Activated naive CD4-positive, alpha-beta T cell treated with anti-CD3 and anti-CD28 coated beads, Interleukin-2, amount 50 U/mL, for 16 hours (primary cell): ENCODE measurements at regions not wholly inside any gene's neighbourhood (a gene's known extent, or its start where the extent isn't known, plus 50 kb on each side); places are given as distances from the start of the nearest gene placed in this dataset.
"Not testable (repeated sequence)": the region's sequence is repeated elsewhere in the genome, so short reads cannot be mapped to it uniquely, and the experiment has no call there.

ENCODE experiments used
- DNase-seq: peaks from one replicate; pipeline ENCODE4 v3.0.0-alpha.2; 2020

DNA sequence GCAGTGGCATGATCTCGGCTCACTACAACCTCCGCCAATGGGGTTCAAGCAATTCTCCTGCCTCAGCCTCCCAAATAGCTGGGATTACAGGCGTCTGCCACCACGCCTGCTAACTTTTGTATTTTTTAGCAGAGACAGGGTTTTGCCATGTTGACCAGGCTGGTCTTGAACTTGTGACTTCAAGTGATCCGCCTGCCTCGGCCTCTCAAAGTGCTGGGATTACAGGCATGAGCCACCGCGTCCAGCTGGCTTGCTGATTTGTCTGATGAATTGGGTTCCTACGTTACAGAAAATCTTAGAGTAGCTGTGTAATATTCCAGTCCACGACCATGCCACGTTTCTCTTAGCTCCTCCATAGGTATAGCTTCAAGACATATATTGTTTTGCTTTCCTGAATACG, 102.6 kb upstream of the OTOS start:
- DNase-seq: not testable (repeated sequence)

GRCh38 chr2:240244543-240244942, 104.1 kb upstream of the OTOS start:
- DNase-seq: no peak

DNA sequence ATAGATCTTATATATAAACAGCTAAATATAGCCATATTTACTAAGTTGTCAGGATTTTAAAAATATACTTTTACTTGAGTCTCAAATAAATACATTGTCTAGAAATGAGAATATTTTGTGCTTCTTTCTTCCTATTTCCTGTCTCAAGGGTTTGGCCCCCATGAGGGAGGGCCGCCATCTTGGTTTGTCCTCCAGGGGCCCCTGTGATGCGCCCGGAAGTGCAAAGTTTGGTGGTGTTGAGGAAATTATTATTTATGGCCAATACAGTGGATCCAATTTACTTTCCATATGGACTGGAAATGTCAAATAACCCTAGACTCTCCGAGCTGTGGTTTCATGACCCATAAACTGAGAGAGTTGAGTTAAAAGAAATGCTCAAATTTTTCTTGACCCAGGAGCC, 104.7 kb upstream of the OTOS start:
- no peak for DNase-seq

GRCh38 chr2:240245706-240246105, 105.2 kb upstream of the OTOS start:
- no peak for DNase-seq

- DNase-seq: no peak
These were observed 105.8 kb upstream of the OTOS start for GRCh38 chr2:240246173-240246820.

GRCh38 chr2:240247241-240247867, 106.9 kb upstream of the OTOS start:
- DNase-seq: no peak

DNA sequence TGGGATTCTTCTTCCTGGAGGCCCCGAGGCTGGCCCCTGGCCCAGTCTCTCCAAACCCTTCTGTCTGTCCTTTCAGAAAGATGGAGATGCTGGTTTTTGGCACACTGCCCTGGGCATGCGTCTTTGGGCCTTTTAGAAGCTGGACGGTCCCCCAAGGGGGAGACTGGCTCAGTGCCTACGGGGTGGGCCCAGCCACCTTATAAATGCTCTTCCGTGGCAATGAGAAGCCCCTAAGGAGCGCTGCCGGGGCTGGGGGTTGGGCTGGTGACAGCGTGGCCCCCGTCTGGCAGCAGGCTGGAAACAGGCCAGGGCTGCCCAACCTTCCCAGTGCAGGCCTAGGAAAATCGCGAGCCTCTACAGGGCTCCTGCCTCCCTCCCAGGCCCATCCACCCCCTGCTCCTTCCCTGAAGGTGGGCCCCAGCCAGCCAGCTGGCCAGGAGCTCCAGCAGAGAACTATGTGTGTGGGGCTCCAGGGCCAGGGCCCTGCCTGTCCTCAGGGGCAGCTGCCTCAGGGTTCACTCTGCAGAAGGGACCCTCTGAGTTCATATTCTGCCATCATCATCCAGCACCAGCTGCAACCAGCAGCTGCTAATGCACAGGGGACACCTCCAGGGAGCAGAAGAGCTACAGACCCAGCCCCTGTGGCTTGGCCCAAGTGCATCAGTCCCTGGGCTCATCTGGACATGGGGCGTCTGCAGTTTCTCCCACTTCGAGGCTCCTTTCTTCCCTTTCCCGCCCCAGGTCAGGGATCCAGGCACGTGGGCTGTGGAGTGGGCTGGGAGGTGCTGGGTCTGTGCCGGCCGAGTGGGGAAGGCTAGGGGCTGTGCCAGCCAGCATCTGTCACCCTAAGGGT, 107.6 kb upstream of the OTOS start:
- no peak for DNase-seq

GRCh38 chr2:240248721-240249422, 108.4 kb upstream of the OTOS start:
- no peak for DNase-seq

DNA sequence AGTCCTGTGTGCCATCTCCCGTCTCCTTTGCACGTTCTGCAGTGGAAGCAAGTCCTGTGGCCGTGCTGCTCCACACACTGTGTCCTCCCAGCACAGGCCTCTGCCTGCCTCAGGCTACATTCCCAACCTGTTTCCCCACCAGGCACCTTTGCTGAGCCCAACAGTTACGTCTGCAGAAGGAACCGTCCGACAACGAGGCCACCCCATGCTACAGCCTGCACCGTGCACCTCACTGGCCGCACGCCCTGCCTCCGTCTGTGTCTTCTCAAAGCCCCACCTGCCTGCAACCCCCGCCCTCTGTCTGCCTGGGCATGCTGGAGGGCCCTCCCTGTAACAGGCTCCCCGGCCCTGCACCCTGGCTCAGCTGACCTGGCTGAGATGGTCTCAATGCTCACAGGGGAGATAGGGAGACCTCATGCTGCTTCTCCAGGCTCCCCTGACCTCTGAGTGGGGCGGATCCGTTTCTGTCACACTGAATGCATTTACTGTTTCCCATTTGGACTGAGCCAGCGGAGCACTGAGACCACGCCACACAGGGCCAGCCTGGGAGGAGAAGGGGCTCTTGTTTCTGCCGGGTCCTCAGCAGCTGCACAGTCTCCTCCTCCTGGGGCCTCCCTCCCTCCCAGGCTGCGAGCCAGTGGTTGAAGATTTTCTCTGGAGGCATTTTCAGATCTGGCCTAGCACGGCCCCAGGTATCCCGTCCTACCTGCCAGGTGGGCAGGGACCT, 109.1 kb upstream of the OTOS start:
- DNase-seq: no peak

DNA sequence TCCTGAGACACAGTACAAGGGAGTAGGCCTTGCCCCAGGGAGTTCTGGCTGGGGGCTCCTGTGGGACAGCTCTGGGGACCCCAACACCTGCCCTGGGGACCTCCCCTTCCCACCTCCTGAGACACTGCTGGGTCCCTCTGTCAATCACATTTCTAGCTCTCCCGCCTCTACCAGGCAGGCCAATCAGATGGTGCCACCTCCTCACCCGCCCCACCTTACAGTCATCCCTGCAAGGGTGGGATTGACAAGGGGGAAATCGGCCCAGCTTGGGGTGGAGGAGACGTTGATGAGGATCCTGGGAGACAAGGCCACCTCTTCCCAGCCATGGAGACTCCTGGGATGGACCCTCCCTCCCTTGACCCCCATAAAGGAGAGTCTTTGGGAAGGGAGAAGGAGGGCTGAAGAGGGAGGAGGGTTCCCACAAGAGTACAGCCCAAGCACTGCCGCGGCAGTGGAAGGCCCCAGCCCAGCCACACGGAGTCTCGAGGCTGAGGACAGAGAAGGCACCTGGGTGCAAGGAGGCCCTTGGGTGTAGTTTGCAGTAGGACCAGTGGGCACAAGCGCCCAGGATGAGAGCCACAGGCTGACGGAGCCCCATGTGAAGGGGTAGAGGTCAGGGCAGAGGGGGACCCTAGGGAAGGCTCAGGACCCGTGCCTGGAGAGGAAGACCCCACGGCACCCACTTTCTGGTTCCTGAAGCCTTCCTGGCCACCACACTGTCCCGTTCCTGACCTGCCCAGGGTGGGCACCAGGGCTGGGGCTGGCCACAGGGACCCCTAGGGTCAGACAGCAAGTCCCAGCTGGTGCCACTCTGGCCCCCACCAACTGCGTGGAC, 109.9 kb upstream of the OTOS start:
- DNase-seq: no peak

DNA sequence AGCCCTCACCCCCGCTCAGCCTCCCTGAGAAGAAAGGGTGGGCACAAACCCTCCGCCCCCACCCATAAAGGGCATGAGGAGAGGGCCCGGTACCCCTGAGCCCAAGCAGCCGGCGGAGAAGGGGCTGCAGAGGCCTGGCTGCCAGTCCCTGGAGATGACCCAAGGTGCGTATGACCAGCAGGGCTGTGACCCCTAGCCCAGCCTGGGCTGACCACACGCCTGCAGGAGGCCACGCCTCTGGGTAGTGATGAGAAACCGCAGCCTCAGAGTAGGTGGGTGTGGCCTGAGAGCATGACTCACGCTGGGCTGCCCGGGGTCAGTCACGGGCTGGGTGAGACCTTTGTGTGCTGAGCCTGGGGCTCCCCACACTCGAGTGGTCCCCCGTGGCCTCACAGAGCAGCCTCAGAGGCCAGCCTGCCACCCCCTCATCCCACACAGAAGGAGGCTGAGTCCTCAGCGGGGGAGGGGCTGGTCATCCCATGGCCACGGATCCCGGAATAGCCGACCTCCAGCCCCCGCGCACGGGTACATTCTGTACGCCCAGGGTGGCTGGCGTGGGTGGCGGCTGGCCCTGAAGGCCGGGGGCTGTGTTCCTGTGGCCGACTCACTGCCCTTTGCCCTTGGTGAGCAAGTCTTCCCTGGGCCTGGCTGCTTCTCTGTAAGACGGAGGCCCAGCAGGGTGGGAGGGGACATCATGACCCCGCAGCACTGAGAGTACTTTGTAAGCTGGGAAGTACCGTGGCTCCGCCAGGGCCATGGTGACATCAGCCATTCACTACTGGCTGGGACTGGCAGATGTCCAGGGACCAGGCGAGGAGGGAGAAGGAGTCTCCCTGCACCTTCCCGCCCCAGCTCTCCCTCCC, 110.8 kb upstream of the OTOS start:
- no peak for DNase-seq

- no peak for DNase-seq
These were observed 111.4 kb upstream of the OTOS start for GRCh38 chr2:240251848-240252190.

DNA sequence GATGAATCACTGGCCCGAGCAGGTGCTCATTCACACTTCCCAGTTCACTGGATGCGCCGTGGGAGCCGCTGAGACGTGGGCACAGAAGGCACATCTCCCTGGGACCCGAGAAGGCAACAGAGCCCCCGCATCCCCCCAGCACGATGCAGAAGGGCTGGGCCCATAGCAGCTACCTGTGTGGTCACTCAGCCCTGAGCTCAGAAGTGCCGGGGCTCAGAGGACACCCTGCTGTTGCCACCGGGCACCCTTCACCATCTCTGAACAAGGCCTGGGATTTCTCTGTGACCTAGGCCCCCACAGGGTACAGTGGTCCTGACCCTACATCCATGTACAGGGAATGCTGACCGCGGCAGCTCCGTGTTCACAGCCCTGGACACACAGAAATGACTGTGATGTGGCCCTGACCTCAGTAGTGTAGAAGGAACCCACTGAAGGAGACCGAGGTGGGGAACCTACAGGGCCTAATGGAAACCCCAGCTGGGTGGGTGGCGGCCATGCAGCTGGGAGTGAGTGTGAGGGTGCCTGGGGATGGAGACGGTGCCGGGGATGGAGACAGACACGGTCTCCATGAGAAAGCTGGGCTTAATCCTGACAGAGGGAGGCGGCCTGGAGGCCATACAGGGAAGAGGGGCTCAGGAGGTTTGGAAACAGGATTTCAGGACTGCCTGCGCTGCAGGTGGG, 111.9 kb upstream of the OTOS start:
- DNase-seq: no peak

GRCh38 chr2:240252872-240253511, 112.5 kb upstream of the OTOS start:
- no peak for DNase-seq

GRCh38 chr2:240253583-240254145, 113.2 kb upstream of the OTOS start:
- no peak for DNase-seq

- no peak for DNase-seq
These were observed 114.1 kb upstream of the OTOS start for GRCh38 chr2:240254337-240255164.

DNA sequence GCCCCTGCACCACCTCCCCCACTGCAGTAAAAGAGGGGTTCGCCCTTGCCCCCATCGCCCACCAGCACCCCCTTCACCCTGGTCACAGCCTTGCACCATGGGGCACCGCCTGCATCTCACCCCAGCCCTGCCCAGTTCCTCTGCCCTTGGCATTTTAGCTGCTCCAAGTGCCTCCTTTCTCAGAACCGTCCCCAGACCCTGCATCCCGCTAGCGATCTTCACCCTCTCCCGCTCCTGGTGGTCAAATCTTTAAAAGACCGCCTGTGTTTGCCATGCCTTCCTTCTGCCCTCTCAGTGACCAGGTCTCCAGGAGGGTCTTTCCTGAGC, 114.7 kb upstream of the OTOS start:
- no peak for DNase-seq
